Esophagus muscularis mucosa (tissue), 4 donors: ENCODE measurements at regions not wholly inside any gene's neighbourhood (a gene's known extent, or its start where the extent isn't known, plus 50 kb on each side); places are given as distances from the start of the nearest gene placed in this dataset.
A peak's percentile ranks its signal among the peaks of the same experiment; 100 is the strongest.

ENCODE experiments used
- DNase-seq: peaks from one replicate; pipeline ENCODE4 v3.0.0-alpha.2; 2017; ENCODE audit errors: extremely low spot score
- H3K27ac ChIP-seq, 4 donors: fragments of 200-600 bp; sonication (generic); replicated peaks in 1 of 4; 1 replicate in 3 of 4; 2 replicates in 1 of 4; pipeline ENCODE4 v1.5.1; 2016 to 2019; ENCODE audit warnings: mild to moderate bottlenecking in 1 of 4
- H3K27me3 ChIP-seq, 4 donors: fragments of 200-600 bp; sonication (generic); one replicate each; pipeline versions ENCODE4 v1.5.1 to v1.6.0; 2016 to 2019
- H3K36me3 ChIP-seq, 4 donors: fragments of 200-600 bp; sonication (generic); one replicate each; pipeline ENCODE4 v1.5.1; 2016 to 2019
- H3K4me1 ChIP-seq, 4 donors: fragments of 200-600 bp; sonication (generic); one replicate each; pipeline ENCODE4 v1.5.1; 2016 to 2019
- H3K4me3 ChIP-seq, 4 donors: fragments of 200-600 bp; sonication (generic); 1 replicate in 2 of 4; 2 replicates in 2 of 4; pipeline ENCODE4 v1.5.1; 2016 to 2019; ENCODE audit warnings: mild to moderate bottlenecking in 4 of 4, moderate library complexity in 1 of 4
- H3K9me3 ChIP-seq, 4 donors: fragments of 200-600 bp; sonication (generic); 1 replicate in 3 of 4; 2 replicates in 1 of 4; pipeline ENCODE4 v1.5.1; 2016 to 2019
- CTCF ChIP-seq, 3 experiments: fragments of 200-600 bp in 2 of 3; fragments of 450-650 bp in 1 of 3; sonication (generic) in 2 of 3; IDR thresholded peaks; one replicate each; pipeline ENCODE4 v1.5.1; 2017 to 2019; ENCODE audit warnings: antibody characterized with exemption in 3 of 3, mild to moderate bottlenecking in 2 of 3, moderate library complexity in 1 of 3
- EP300 ChIP-seq: sonication (generic); formaldehyde crosslinking; IDR thresholded peaks from one replicate; pipeline ENCODE4 v1.6.1; 2017; ENCODE audit warnings: antibody characterized with exemption
- POLR2A ChIP-seq: fragments of 450-650 bp; IDR thresholded peaks from one replicate; pipeline ENCODE4 v1.6.1; 2017; ENCODE audit warnings: antibody characterized with exemption, moderate library complexity, mild to moderate bottlenecking, low read depth
- POLR2AphosphoS5 ChIP-seq, 2 donors: sonication (generic); formaldehyde crosslinking; IDR thresholded peaks; one replicate each; pipeline ENCODE4 v1.6.1; 2017; ENCODE audit warnings: antibody characterized with exemption in 2 of 2
- WGBS: methylation state at CpG from one replicate; pipeline ENCODE4 v1.1.5; 2018; 5-methylcytosine and 5-hydroxymethylcytosine counted together
- intact Hi-C: fragments of 100-400 bp; cut with DNase I; formaldehyde crosslinking; loops from one replicate; pipeline ENCODE4 v1.15.1; 2023

GRCh38 chr14:53622447-53622846, 334.2 kb downstream of the BMP4 start:
- intact Hi-C loops, result no loop called here
- whole genome bisulfite sequencing, result 79% methylated on average over 3 of the region's 3 CpGs
- no peaks in the 10 kb centered on the region for H3K36me3 ChIP-seq
- TF ChIP-seq POLR2A (no peak), CTCF (IDR thresholded peaks at IDR 0.05) (no peak), POLR2AphosphoS5 (IDR thresholded peaks at IDR 0.05) (no peak), EP300 (no peak)
- peaks cover 2 to 17% (median 12%) of the 10 kb centered on the region in 4 donors for H3K4me1 ChIP-seq
- DNase-seq, result no peak
- H3K4me3 ChIP-seq, result no peak overlapping the region
- no peak overlapping the region for H3K27ac ChIP-seq
- no peaks in the 10 kb centered on the region for H3K9me3 ChIP-seq
- H3K27me3 ChIP-seq, result no peaks in the 10 kb centered on the region

- WGBS, result 67% methylated on average over 2 of the region's 2 CpGs
- Histone ChIP-seq H3K4me1 (peaks cover 2 to 17% (median 12%) of the 10 kb centered on the region in 4 donors), H3K27ac (no peak overlapping the region), H3K27me3 (no peaks in the 10 kb centered on the region), H3K4me3 (no peak overlapping the region), H3K9me3 (no peaks in the 10 kb centered on the region), H3K36me3 (no peaks in the 10 kb centered on the region)
- TF ChIP-seq POLR2AphosphoS5 (IDR thresholded peaks at IDR 0.05), result no peak
- no peak for TF ChIP-seq EP300
- TF ChIP-seq POLR2A, result no peak
- no peak for TF ChIP-seq CTCF (IDR thresholded peaks at IDR 0.05)
- DNase-seq, result no peak
- intact Hi-C loops, result no loop called here
These were observed 334.7 kb downstream of the BMP4 start for GRCh38 chr14:53621921-53622320.

- H3K9me3 ChIP-seq, result no peaks in the 10 kb centered on the region
- intact Hi-C loops, result no loop called here
These were observed 335.2 kb downstream of the BMP4 start for GRCh38 chr14:53621433-53621832.

GRCh38 chr14:53620890-53621289, 335.7 kb downstream of the BMP4 start:
- 85% methylated on average over 1 of the region's 1 CpG for WGBS
- Histone ChIP-seq H3K36me3 (no peaks in the 10 kb centered on the region), H3K4me1 (peaks cover 2 to 17% (median 12%) of the 10 kb centered on the region in 4 donors), H3K27ac (peak overlapping the region in 3 of 4 donors; percentile 31 to 48 (median 39)), H3K9me3 (no peaks in the 10 kb centered on the region), H3K27me3 (no peaks in the 10 kb centered on the region), H3K4me3 (no peak overlapping the region)
- DNase-seq, result no peak
- intact Hi-C loops, result no loop called here
- no peak for TF ChIP-seq POLR2AphosphoS5 (IDR thresholded peaks at IDR 0.05)
- no peak for TF ChIP-seq CTCF (IDR thresholded peaks at IDR 0.05)
- TF ChIP-seq POLR2A, result no peak
- TF ChIP-seq EP300, result no peak

More at GRCh38 chr14:53621433-53621832, 335.2 kb downstream of the BMP4 start:
- 90% methylated on average over 3 of the region's 3 CpGs for WGBS
- DNase-seq, result no peak
- TF ChIP-seq POLR2AphosphoS5 (IDR thresholded peaks at IDR 0.05), result no peak
- no peak for TF ChIP-seq POLR2A
- TF ChIP-seq EP300, result no peak
- TF ChIP-seq CTCF (IDR thresholded peaks at IDR 0.05), result no peak
- Histone ChIP-seq H3K4me1 (peaks cover 2 to 17% (median 12%) of the 10 kb centered on the region in 4 donors), H3K4me3 (no peak overlapping the region), H3K36me3 (no peaks in the 10 kb centered on the region), H3K27ac (no peak overlapping the region), H3K27me3 (no peaks in the 10 kb centered on the region)

GRCh38 chr14:53620317-53620716, 336.3 kb downstream of the BMP4 start:
- no peaks in the 10 kb centered on the region for H3K27me3 ChIP-seq
- H3K4me3 ChIP-seq, result no peak overlapping the region
- peak overlapping the region; percentile 0 to 48 (median 35) for H3K27ac ChIP-seq
- DNase-seq, result no peak
- no peaks in the 10 kb centered on the region for H3K36me3 ChIP-seq
- WGBS, result 32% methylated on average over 2 of the region's 2 CpGs
- TF ChIP-seq CTCF (IDR thresholded peaks at IDR 0.05) (no peak), POLR2A (no peak), POLR2AphosphoS5 (IDR thresholded peaks at IDR 0.05) (no peak), EP300 (no peak)
- H3K4me1 ChIP-seq, result peaks cover 2 to 17% (median 12%) of the 10 kb centered on the region in 4 donors
- no peaks in the 10 kb centered on the region for H3K9me3 ChIP-seq
- intact Hi-C loops, result no loop called here
